ENCODE measurements at regions not wholly inside any gene's neighbourhood (a gene's known extent, or its start where the extent isn't known, plus 50 kb on each side); places are given as distances from the start of the nearest gene placed in this dataset.
"Not testable (repeated sequence)": the region's sequence is repeated elsewhere in the genome, so short reads cannot be mapped to it uniquely, and the experiment has no call there.

GRCh38 chr16:9027070-9027799 is 63.5 kb upstream of the USP7 start:
- H3K9ac ChIP-seq (ENCODE audit: low read length), result no peak overlapping the region
- H3K27ac ChIP-seq (ENCODE audit: low read length), result no peak overlapping the region
- H3K4me3 ChIP-seq (ENCODE audit: low read length), result no peak overlapping the region
- no peaks in the 10 kb centered on the region for H4K20me1 ChIP-seq (ENCODE audit: insufficient read depth, low read length)
- TF ChIP-seq CTCF (IDR thresholded peaks at IDR 0.05; ENCODE audit: low read depth, low read length) (no peak), EZH2phosphoT487 (IDR thresholded peaks at IDR 0.05; ENCODE audit: low read depth) (no peak)
- H3K9me3 ChIP-seq (ENCODE audit: insufficient read depth, low read length), result no peaks in the 10 kb centered on the region
- no peaks in the 10 kb centered on the region for H3K36me3 ChIP-seq (replicated peaks; ENCODE audit: low read depth, low read length)
- no peaks in the 10 kb centered on the region for H3K79me2 ChIP-seq (ENCODE audit: low read length)
- 0 out of 2 replicates have a peak, but pooled peaks cover 2% of the 10 kb centered on the region for H3K27me3 ChIP-seq (ENCODE audit: low read depth, low read length)
- H3K4me2 ChIP-seq (ENCODE audit: low read length), result no peak overlapping the region
- no peak overlapping the region for H2AFZ ChIP-seq (ENCODE audit: low read depth, low read length)
- H3K4me1 ChIP-seq (ENCODE audit: low read length), result no peaks in the 10 kb centered on the region

- H3K27me3 ChIP-seq (ENCODE audit: low read depth, low read length); H3K36me3 ChIP-seq (replicated peaks; ENCODE audit: low read depth, low read length); H3K4me1 ChIP-seq (ENCODE audit: low read length); H3K79me2 ChIP-seq (ENCODE audit: low read length); H4K20me1 ChIP-seq (ENCODE audit: insufficient read depth, low read length); H3K27ac ChIP-seq (ENCODE audit: low read length); H3K9me3 ChIP-seq (ENCODE audit: insufficient read depth, low read length); H3K4me2 ChIP-seq (ENCODE audit: low read length); H3K4me3 ChIP-seq (ENCODE audit: low read length); H2AFZ ChIP-seq (ENCODE audit: low read depth, low read length); H3K9ac ChIP-seq (ENCODE audit: low read length): not testable (repeated sequence)
Observed at GRCh38 chr16:9028491-9028890, 63.0 kb upstream of the HAPSTR1 start.

GRCh38 chr16:9031107-9031506 is 60.3 kb upstream of the HAPSTR1 start:
- H3K36me3 ChIP-seq (replicated peaks; ENCODE audit: low read depth, low read length), result no peaks in the 10 kb centered on the region
- H3K4me2 ChIP-seq (ENCODE audit: low read length), result no peak overlapping the region
- no peak overlapping the region for H3K4me3 ChIP-seq (ENCODE audit: low read length)
- H3K9ac ChIP-seq (ENCODE audit: low read length), result no peak overlapping the region
- TF ChIP-seq CTCF (IDR thresholded peaks at IDR 0.05; ENCODE audit: low read depth, low read length) (no peak), EZH2phosphoT487 (IDR thresholded peaks at IDR 0.05; ENCODE audit: low read depth) (no peak)
- H3K27me3 ChIP-seq (ENCODE audit: low read depth, low read length), result 0 out of 2 replicates have a peak, but pooled peaks cover 2% of the 10 kb centered on the region
- H3K79me2 ChIP-seq (ENCODE audit: low read length), result no peaks in the 10 kb centered on the region
- H4K20me1 ChIP-seq (ENCODE audit: insufficient read depth, low read length), result no peaks in the 10 kb centered on the region
- H3K27ac ChIP-seq (ENCODE audit: low read length), result no peak overlapping the region
- no peaks in the 10 kb centered on the region for H3K4me1 ChIP-seq (ENCODE audit: low read length)
- no peak overlapping the region for H2AFZ ChIP-seq (ENCODE audit: low read depth, low read length)
- H3K9me3 ChIP-seq (ENCODE audit: insufficient read depth, low read length), result no peaks in the 10 kb centered on the region

GRCh38 chr16:9033125-9033830 is 58.2 kb upstream of the HAPSTR1 start:
- TF ChIP-seq EZH2phosphoT487 (IDR thresholded peaks at IDR 0.05; ENCODE audit: low read depth) (no peak), CTCF (IDR thresholded peaks at IDR 0.05; ENCODE audit: low read depth, low read length) (peak; percentile 33)
- Histone ChIP-seq H3K36me3 (replicated peaks; ENCODE audit: low read depth, low read length) (no peaks in the 10 kb centered on the region), H4K20me1 (ENCODE audit: insufficient read depth, low read length) (no peaks in the 10 kb centered on the region), H3K9ac (ENCODE audit: low read length) (no peak overlapping the region), H3K27ac (ENCODE audit: low read length) (no peak overlapping the region), H3K79me2 (ENCODE audit: low read length) (no peaks in the 10 kb centered on the region), H3K27me3 (ENCODE audit: low read depth, low read length) (0 out of 2 replicates have a peak, but pooled peaks cover 2% of the 10 kb centered on the region), H3K4me3 (ENCODE audit: low read length) (no peak overlapping the region), H2AFZ (ENCODE audit: low read depth, low read length) (no peak overlapping the region), H3K4me1 (ENCODE audit: low read length) (no peaks in the 10 kb centered on the region), H3K9me3 (ENCODE audit: insufficient read depth, low read length) (no peaks in the 10 kb centered on the region), H3K4me2 (ENCODE audit: low read length) (no peak overlapping the region)
